PC-9 (cell line): ENCODE measurements at regions not wholly inside any gene's neighbourhood (a gene's known extent, or its start where the extent isn't known, plus 50 kb on each side); places are given as distances from the start of the nearest gene placed in this dataset.

Source experiments
- BruUV-seq: library from RNA; stranded (reverse); fragments of 400-500 nt; replicated peaks from 2 replicates; lab custom pipeline; 2021; lab: Mats Ljungman, UMichigan
- CTCF ChIA-PET: fragments of 300-600 bp; sonication (Branson Sonifier 250); formaldehyde crosslinking; loops from one replicate; lab custom pipeline; 2022; ENCODE audit warnings: antibody characterized with exemption; lab: Charles Lee
- POLR2A ChIA-PET: fragments of 300-600 bp; sonication (Branson Sonifier 250); formaldehyde crosslinking; loops from one replicate; lab custom pipeline; 2022; ENCODE audit warnings: antibody characterized with exemption; ENCODE audit not compliant: unreplicated experiment; lab: Charles Lee
- DNase-seq, 2 experiments: peaks; one replicate each; pipeline versions ENCODE4 v3.0.0 to v3.0.0-alpha.2; 2015 to 2022; ENCODE audit warnings: mixed read lengths in 1 of 2
- H2AFZ ChIP-seq: fragments of 200-600 bp; sonication (generic); 2 replicates; pipeline ENCODE4 v1.8.1; 2017; ENCODE audit warnings: antibody characterized with exemption
- H3F3A ChIP-seq: fragments of 200-600 bp; sonication (generic); 2 replicates; pipeline ENCODE4 v1.8.1; 2017; ENCODE audit warnings: antibody characterized with exemption, mild to moderate bottlenecking, low read depth; ENCODE audit not compliant: insufficient read depth
- H3K27ac ChIP-seq: fragments of 200-600 bp; sonication (generic); 2 replicates; pipeline ENCODE4 v1.6.1; 2016; ENCODE audit warnings: mixed run types
- H3K27me3 ChIP-seq: fragments of 200-600 bp; sonication (generic); 2 replicates; pipeline ENCODE4 v1.6.1; 2016; ENCODE audit warnings: low read depth, mixed run types; ENCODE audit not compliant: insufficient read depth
- H3K36me3 ChIP-seq: fragments of 200-600 bp; sonication (generic); 2 replicates; pipeline ENCODE4 v1.6.1; 2016; ENCODE audit warnings: low read depth, mixed run types
- H3K4me1 ChIP-seq: fragments of 200-600 bp; sonication (generic); replicated peaks from 2 replicates; pipeline ENCODE4 v1.6.1; 2016; ENCODE audit warnings: mixed run types; ENCODE audit not compliant: insufficient read depth
- H3K4me2 ChIP-seq: fragments of 200-600 bp; sonication (generic); 2 replicates; pipeline ENCODE4 v1.6.1; 2017; ENCODE audit warnings: mixed run types
- H3K4me3 ChIP-seq: fragments of 200-600 bp; sonication (generic); 2 replicates; pipeline ENCODE4 v1.6.1; 2016; ENCODE audit warnings: mixed run types
- H3K79me2 ChIP-seq: fragments of 200-600 bp; sonication (generic); 2 replicates; pipeline ENCODE4 v1.6.1; 2017; ENCODE audit warnings: low read depth, mixed run types
- H3K9me2 ChIP-seq: fragments of 200-600 bp; sonication (generic); 2 replicates; pipeline ENCODE4 v1.8.1; 2017; ENCODE audit warnings: mild to moderate bottlenecking; ENCODE audit not compliant: insufficient read depth
- H3K9me3 ChIP-seq: fragments of 200-600 bp; sonication (generic); 2 replicates; pipeline ENCODE4 v1.8.1; 2016; ENCODE audit warnings: low read depth; ENCODE audit not compliant: insufficient read depth
- H4K20me1 ChIP-seq: fragments of 200-600 bp; sonication (generic); 2 replicates; pipeline ENCODE4 v1.8.1; 2017; ENCODE audit not compliant: insufficient read depth
- EZH2 ChIP-seq: fragments of 200-600 bp; sonication (generic); IDR thresholded peaks from 2 replicates; pipeline ENCODE4 v1.8.0; 2017; ENCODE audit warnings: antibody characterized with exemption, low read depth
- intact Hi-C: fragments of 100-400 bp; cut with micrococcal nuclease; formaldehyde crosslinking; loops from one replicate; pipeline ENCODE4 v1.10.0; 2022; ENCODE audit not compliant: unreplicated experiment
- TF ChIP-seq, protein P1 (sequence below): fragments of 200-600 bp; sonication (generic); conservative IDR thresholded peaks from 2 replicates; pipeline ENCODE4 v1.6.1; 2017; ENCODE audit warnings: mixed run types, antibody characterized with exemption, mild to moderate bottlenecking, moderate library complexity

- Histone ChIP-seq H4K20me1 (no peaks in the 10 kb centered on the region), H3K27me3 (no peaks in the 10 kb centered on the region), H3K27ac (no peak overlapping the region), H2AFZ (no peak overlapping the region), H3K79me2 (no peaks in the 10 kb centered on the region), H3K4me1 (peaks cover 20% of the 10 kb centered on the region), H3K4me3 (no peak overlapping the region), H3K9me3 (no peaks in the 10 kb centered on the region), H3K36me3 (no peaks in the 10 kb centered on the region), H3K9me2 (no peaks in the 10 kb centered on the region), H3F3A (peaks cover 15% of the 10 kb centered on the region; the same call in 1 of the 2 replicates), H3K4me2 (no peak overlapping the region)
- intact Hi-C loops, result no loop called here
- DNase-seq, result no peak
- POLR2A ChIA-PET, result no interaction called here
- no TSS peak for BruUV-seq
- no peak for TF ChIP-seq EZH2
- TF ChIP-seq, protein P1, sequence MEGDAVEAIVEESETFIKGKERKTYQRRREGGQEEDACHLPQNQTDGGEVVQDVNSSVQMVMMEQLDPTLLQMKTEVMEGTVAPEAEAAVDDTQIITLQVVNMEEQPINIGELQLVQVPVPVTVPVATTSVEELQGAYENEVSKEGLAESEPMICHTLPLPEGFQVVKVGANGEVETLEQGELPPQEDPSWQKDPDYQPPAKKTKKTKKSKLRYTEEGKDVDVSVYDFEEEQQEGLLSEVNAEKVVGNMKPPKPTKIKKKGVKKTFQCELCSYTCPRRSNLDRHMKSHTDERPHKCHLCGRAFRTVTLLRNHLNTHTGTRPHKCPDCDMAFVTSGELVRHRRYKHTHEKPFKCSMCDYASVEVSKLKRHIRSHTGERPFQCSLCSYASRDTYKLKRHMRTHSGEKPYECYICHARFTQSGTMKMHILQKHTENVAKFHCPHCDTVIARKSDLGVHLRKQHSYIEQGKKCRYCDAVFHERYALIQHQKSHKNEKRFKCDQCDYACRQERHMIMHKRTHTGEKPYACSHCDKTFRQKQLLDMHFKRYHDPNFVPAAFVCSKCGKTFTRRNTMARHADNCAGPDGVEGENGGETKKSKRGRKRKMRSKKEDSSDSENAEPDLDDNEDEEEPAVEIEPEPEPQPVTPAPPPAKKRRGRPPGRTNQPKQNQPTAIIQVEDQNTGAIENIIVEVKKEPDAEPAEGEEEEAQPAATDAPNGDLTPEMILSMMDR, result no peak
- CTCF ChIA-PET, result no interaction called here
Observed at GRCh38 chr12:105449431-105449830, 118.9 kb downstream of the C12orf75 start.

DNA sequence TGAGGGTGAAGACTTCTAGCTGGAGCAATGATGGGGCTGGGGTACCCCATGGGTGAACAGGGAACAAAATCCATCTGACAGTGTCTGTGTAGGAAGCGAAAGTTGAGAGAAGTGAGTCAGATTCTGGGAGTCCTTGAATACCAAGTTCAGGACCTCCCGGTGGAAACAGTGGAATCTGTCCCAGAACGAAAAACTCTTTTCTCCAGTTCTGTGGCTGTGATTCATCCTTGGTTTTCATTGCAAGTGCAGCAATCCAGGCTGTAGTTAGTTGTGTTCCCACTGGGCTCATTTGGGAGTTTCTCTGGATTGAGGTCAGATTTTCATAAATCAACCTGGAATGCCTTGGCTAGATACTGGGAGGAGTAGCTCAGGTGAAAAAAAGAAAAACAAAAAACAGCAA is 120.7 kb downstream of the C12orf75 start:
- Histone ChIP-seq H3K27me3 (no peaks in the 10 kb centered on the region), H2AFZ (no peak overlapping the region), H3K79me2 (no peaks in the 10 kb centered on the region), H3K36me3 (no peaks in the 10 kb centered on the region), H3K4me1 (peaks cover 9% of the 10 kb centered on the region; the same call in 1 of the 2 replicates), H4K20me1 (no peaks in the 10 kb centered on the region), H3K4me2 (no peak overlapping the region), H3F3A (no peaks in the 10 kb centered on the region), H3K9me2 (no peaks in the 10 kb centered on the region; the same call in 1 of the 2 replicates), H3K9me3 (no peaks in the 10 kb centered on the region), H3K27ac (no peak overlapping the region), H3K4me3 (no peak overlapping the region)
- no TSS peak for BruUV-seq
- ChIA-PET CTCF (no interaction called here), POLR2A (no interaction called here)
- intact Hi-C loops, result no loop called here
- TF ChIP-seq, protein P1, result no peak
- no peak for TF ChIP-seq EZH2
- no peak for DNase-seq

DNA sequence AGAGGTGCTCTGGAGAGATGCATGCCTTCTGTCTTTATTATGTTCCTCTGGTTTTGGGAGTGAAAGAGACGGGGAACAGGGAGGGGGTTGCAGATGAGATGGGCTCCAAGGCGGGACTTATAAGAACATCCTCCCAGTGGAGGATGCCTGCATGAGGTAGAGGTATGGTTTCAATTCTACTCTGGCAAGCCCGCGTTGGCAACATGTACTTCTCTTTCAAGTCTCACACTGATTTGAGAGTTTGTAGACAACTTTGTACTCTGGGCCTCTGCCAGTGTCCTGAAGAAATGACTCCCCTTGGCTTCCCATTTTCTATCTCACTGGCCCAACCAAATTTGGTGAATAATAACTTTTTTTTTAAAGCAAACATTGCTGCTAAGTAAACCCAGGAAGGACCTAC is 121.3 kb downstream of the C12orf75 start:
- Histone ChIP-seq H3K4me1 (0 out of 2 replicates have a peak, but pooled peaks cover 6% of the 10 kb centered on the region), H3K4me2 (no peak overlapping the region), H3F3A (no peaks in the 10 kb centered on the region), H2AFZ (no peak overlapping the region), H3K9me2 (peaks cover 4% of the 10 kb centered on the region; the same call in 1 of the 2 replicates), H3K27me3 (no peaks in the 10 kb centered on the region), H3K4me3 (no peak overlapping the region), H3K9me3 (no peaks in the 10 kb centered on the region), H3K27ac (no peak overlapping the region), H3K79me2 (no peaks in the 10 kb centered on the region), H3K36me3 (no peaks in the 10 kb centered on the region), H4K20me1 (no peaks in the 10 kb centered on the region)
- ChIA-PET POLR2A (no interaction called here), CTCF (no interaction called here)
- BruUV-seq, result no TSS peak
- TF ChIP-seq, protein P1, result no peak
- no peak for TF ChIP-seq EZH2
- intact Hi-C loops, result no loop called here
- no peak for DNase-seq
